Muscle layer of duodenum (tissue), 2 donors: ENCODE measurements at regions not wholly inside any gene's neighbourhood (a gene's known extent, or its start where the extent isn't known, plus 50 kb on each side); places are given as distances from the start of the nearest gene placed in this dataset.

Source experiments
- H3K27ac ChIP-seq: one replicate; pipeline ENCODE4 v1.7.0; 2013; ENCODE audit warnings: mild to moderate bottlenecking, low read length
- H3K27me3 ChIP-seq: one replicate; pipeline ENCODE4 v1.7.0; 2013; ENCODE audit warnings: low read depth, mild to moderate bottlenecking, control low read depth, low read length
- H3K36me3 ChIP-seq, 2 donors: one replicate each; pipeline ENCODE4 v1.7.0; 2013; ENCODE audit warnings: low read length in 2 of 2, control low read depth in 1 of 2, mild to moderate bottlenecking in 1 of 2; ENCODE audit not compliant: insufficient read depth in 2 of 2, control insufficient read depth in 1 of 2
- H3K4me1 ChIP-seq, 2 donors: one replicate each; pipeline ENCODE4 v1.7.0; 2013; ENCODE audit warnings: low read length in 2 of 2, mild to moderate bottlenecking in 2 of 2, control low read depth in 1 of 2, moderate library complexity in 1 of 2; ENCODE audit not compliant: insufficient read depth in 2 of 2, control insufficient read depth in 1 of 2
- H3K4me3 ChIP-seq, 2 donors: one replicate each; pipeline ENCODE4 v1.7.0; 2013; ENCODE audit warnings: low read length in 2 of 2, low read depth in 1 of 2, mild to moderate bottlenecking in 1 of 2
- H3K9me3 ChIP-seq, 2 donors: one replicate each; pipeline ENCODE4 v1.7.0; 2013; ENCODE audit warnings: low read length in 2 of 2, control low read depth in 1 of 2, mild to moderate bottlenecking in 1 of 2; ENCODE audit not compliant: control insufficient read depth in 1 of 2
- donor health status: healthy.

GRCh38 chr1:200243042-200243437, 166.8 kb downstream of the ZNF281 start:
- H3K27ac ChIP-seq = peak overlapping the region; percentile 46
- H3K4me3 ChIP-seq = peak overlapping the region; percentile 50 to 60
- no peaks in the 10 kb centered on the region for H3K9me3 ChIP-seq
- H3K36me3 ChIP-seq = no peaks in the 10 kb centered on the region
- H3K27me3 ChIP-seq = no peaks in the 10 kb centered on the region
- peaks cover 8 to 9% of the 10 kb centered on the region in 2 donors for H3K4me1 ChIP-seq

GRCh38 chr1:200242110-200243041, 167.5 kb downstream of the ZNF281 start:
- Histone ChIP-seq H3K27me3 (no peaks in the 10 kb centered on the region), H3K36me3 (no peaks in the 10 kb centered on the region), H3K9me3 (no peaks in the 10 kb centered on the region), H3K27ac (peak overlapping the region; percentile 46), H3K4me3 (peak overlapping the region; percentile 50 to 60), H3K4me1 (peaks cover 8 to 9% of the 10 kb centered on the region in 2 donors)

GRCh38 chr1:200240656-200241055, 169.2 kb downstream of the ZNF281 start:
- Histone ChIP-seq H3K9me3 (no peaks in the 10 kb centered on the region), H3K27ac (no peak overlapping the region), H3K27me3 (no peaks in the 10 kb centered on the region), H3K4me3 (no peak overlapping the region), H3K36me3 (no peaks in the 10 kb centered on the region), H3K4me1 (peaks cover 8 to 9% of the 10 kb centered on the region in 2 donors)

- peaks cover 8 to 9% of the 10 kb centered on the region in 2 donors for H3K4me1 ChIP-seq
- H3K36me3 ChIP-seq = no peaks in the 10 kb centered on the region
These were observed 171.5 kb downstream of the ZNF281 start for GRCh38 chr1:200238311-200238710.

GRCh38 chr1:200237066-200237465, 172.8 kb downstream of the ZNF281 start:
- H3K36me3 ChIP-seq = no peaks in the 10 kb centered on the region
- H3K27ac ChIP-seq = no peak overlapping the region
- no peak overlapping the region for H3K4me3 ChIP-seq
- H3K27me3 ChIP-seq = no peaks in the 10 kb centered on the region
- no peaks in the 10 kb centered on the region for H3K9me3 ChIP-seq
- H3K4me1 ChIP-seq = peaks cover 2 to 3% of the 10 kb centered on the region in 2 donors

More at GRCh38 chr1:200238311-200238710, 171.5 kb downstream of the ZNF281 start:
- Histone ChIP-seq H3K27ac (no peak overlapping the region), H3K9me3 (no peaks in the 10 kb centered on the region), H3K4me3 (no peak overlapping the region), H3K27me3 (no peaks in the 10 kb centered on the region)

- H3K4me3 ChIP-seq = no peak overlapping the region
- H3K36me3 ChIP-seq = no peaks in the 10 kb centered on the region
- H3K27me3 ChIP-seq = no peaks in the 10 kb centered on the region
- H3K4me1 ChIP-seq = no peaks in the 10 kb centered on the region
- H3K9me3 ChIP-seq = no peaks in the 10 kb centered on the region
- H3K27ac ChIP-seq = no peak overlapping the region
These were observed 174.9 kb downstream of the ZNF281 start for GRCh38 chr1:200234938-200235337.

GRCh38 chr1:200233393-200233792, 176.4 kb downstream of the ZNF281 start:
- H3K9me3 ChIP-seq = no peaks in the 10 kb centered on the region
- no peaks in the 10 kb centered on the region for H3K36me3 ChIP-seq
- no peaks in the 10 kb centered on the region for H3K27me3 ChIP-seq
- no peaks in the 10 kb centered on the region for H3K4me1 ChIP-seq
- no peak overlapping the region for H3K4me3 ChIP-seq
- no peak overlapping the region for H3K27ac ChIP-seq

GRCh38 chr1:200231787-200232231, 178.0 kb downstream of the ZNF281 start:
- Histone ChIP-seq H3K27ac (no peak overlapping the region), H3K4me1 (no peaks in the 10 kb centered on the region), H3K4me3 (no peak overlapping the region), H3K27me3 (no peaks in the 10 kb centered on the region), H3K36me3 (no peaks in the 10 kb centered on the region), H3K9me3 (no peaks in the 10 kb centered on the region)

GRCh38 chr1:200230671-200231070, 179.2 kb downstream of the ZNF281 start:
- Histone ChIP-seq H3K9me3 (no peaks in the 10 kb centered on the region), H3K27me3 (no peaks in the 10 kb centered on the region)

GRCh38 chr1:200228486-200228885, 181.3 kb downstream of the ZNF281 start:
- no peaks in the 10 kb centered on the region for H3K9me3 ChIP-seq
- H3K4me3 ChIP-seq = no peak overlapping the region
- no peaks in the 10 kb centered on the region for H3K36me3 ChIP-seq
- no peaks in the 10 kb centered on the region for H3K4me1 ChIP-seq
- no peaks in the 10 kb centered on the region for H3K27me3 ChIP-seq
- no peak overlapping the region for H3K27ac ChIP-seq

More at GRCh38 chr1:200230671-200231070, 179.2 kb downstream of the ZNF281 start:
- H3K4me3 ChIP-seq = no peak overlapping the region
- H3K4me1 ChIP-seq = no peaks in the 10 kb centered on the region
- no peaks in the 10 kb centered on the region for H3K36me3 ChIP-seq
- H3K27ac ChIP-seq = no peak overlapping the region

DNA sequence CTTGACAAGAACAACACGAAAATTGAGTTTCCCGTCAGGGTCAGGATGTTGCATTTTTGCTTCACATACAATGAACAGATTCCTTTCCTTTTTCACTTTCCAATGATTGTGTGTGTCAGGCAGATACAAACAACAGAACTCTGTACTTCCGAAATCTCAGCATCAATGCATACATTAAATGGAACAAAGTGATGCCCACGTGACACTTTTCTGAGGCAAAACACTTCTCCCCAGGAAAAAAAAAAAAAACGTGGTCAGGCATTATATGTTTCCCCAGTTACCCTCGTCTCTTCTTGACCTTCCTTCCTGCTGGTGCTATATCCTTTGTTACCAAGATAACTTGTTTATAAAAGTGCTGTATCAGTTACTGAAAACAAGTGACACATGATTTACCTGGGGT, 181.8 kb downstream of the ZNF281 start:
- Histone ChIP-seq H3K27me3 (no peaks in the 10 kb centered on the region), H3K36me3 (no peaks in the 10 kb centered on the region), H3K9me3 (no peaks in the 10 kb centered on the region), H3K4me3 (no peak overlapping the region), H3K27ac (no peak overlapping the region), H3K4me1 (no peaks in the 10 kb centered on the region)
